NB4 (cell line): ENCODE measurements at regions not wholly inside any gene's neighbourhood (a gene's known extent, or its start where the extent isn't known, plus 50 kb on each side); places are given as distances from the start of the nearest gene placed in this dataset.

Experiments used
- CTCF ChIP-seq: IDR thresholded peaks from one replicate; pipeline ENCODE4 v1.5.1; 2012; ENCODE audit warnings: low read depth, low read length
- MAX ChIP-seq: IDR thresholded peaks from 2 replicates; pipeline ENCODE4 v1.6.1; 2011; ENCODE audit warnings: low read depth, low read length
- MYC ChIP-seq: IDR thresholded peaks from 2 replicates; pipeline ENCODE4 v1.6.1; 2011; ENCODE audit warnings: low read depth, low read length
- POLR2A ChIP-seq: IDR thresholded peaks from 2 replicates; pipeline ENCODE4 v1.6.1; 2011; ENCODE audit warnings: mild to moderate bottlenecking; ENCODE audit not compliant: insufficient read length; ENCODE audit errors: extremely low read depth

GRCh38 chr9:18343784-18344183, 130.2 kb upstream of the ADAMTSL1 start:
- TF ChIP-seq CTCF (no peak), POLR2A (no peak), MAX (no peak), MYC (no peak)
